Body of pancreas (tissue), 4 donors: ENCODE measurements at regions not wholly inside any gene's neighbourhood (a gene's known extent, or its start where the extent isn't known, plus 50 kb on each side); places are given as distances from the start of the nearest gene placed in this dataset.

Experiments used
- ATAC-seq: fragments of 150-250 bp; one replicate; pipeline ENCODE4 v1.9.1; 2016
- DNase-seq, 4 donors: peaks; one replicate each; pipeline ENCODE4 v3.0.0-alpha.2; 2019
- H3K27ac ChIP-seq, 4 donors: fragments of 200-600 bp; sonication (generic); 1 replicate in 3 of 4; 2 replicates in 1 of 4; pipeline versions ENCODE4 v1.5.1 to v1.6.1; 2016 to 2019; ENCODE audit warnings: mild to moderate bottlenecking in 1 of 4, mixed read lengths in 1 of 4, moderate library complexity in 1 of 4
- H3K27me3 ChIP-seq, 2 donors: fragments of 200-600 bp; sonication (generic); one replicate each; pipeline ENCODE4 v1.6.0; 2016; ENCODE audit warnings: mild to moderate bottlenecking in 1 of 2
- H3K36me3 ChIP-seq, 2 donors: fragments of 200-600 bp; sonication (generic); replicated peaks in 1 of 2; 2 replicates each; pipeline ENCODE4 v1.5.1; 2016; ENCODE audit warnings: low read depth in 2 of 2; ENCODE audit not compliant: insufficient read depth in 1 of 2
- H3K4me1 ChIP-seq: fragments of 200-600 bp; sonication (generic); one replicate; pipeline ENCODE4 v1.6.0; 2016
- H3K4me3 ChIP-seq, 2 donors: fragments of 200-600 bp; sonication (generic); 1 replicate in 1 of 2; 2 replicates in 1 of 2; pipeline ENCODE4 v1.5.1; 2016 to 2019
- H3K9me3 ChIP-seq, 3 donors: fragments of 200-600 bp; sonication (generic); 1 replicate in 2 of 3; 2 replicates in 1 of 3; pipeline ENCODE4 v1.5.1; 2016
- POLR2A ChIP-seq, 3 donors: fragments of 450-650 bp; IDR thresholded peaks; one replicate each; pipeline ENCODE4 v1.6.1; 2016; ENCODE audit warnings: antibody characterized with exemption in 3 of 3, mild to moderate bottlenecking in 2 of 3
- WGBS, 2 donors: methylation state at CpG; one replicate each; pipeline ENCODE4 v1.1.5; 2017; 5-methylcytosine and 5-hydroxymethylcytosine counted together
- intact Hi-C: fragments of 100-400 bp; cut with DNase I; formaldehyde crosslinking; loops from one replicate; pipeline ENCODE4 v1.15.1; 2023
- TF ChIP-seq, protein P1 (sequence below), 7 experiments: fragments of 450-650 bp in 4 of 7; fragments of 200-600 bp in 3 of 7; sonication (generic) in 3 of 7; IDR thresholded peaks; one replicate each; pipeline ENCODE4 v1.5.1; 2016 to 2019; ENCODE audit warnings: antibody characterized with exemption in 7 of 7

DNA sequence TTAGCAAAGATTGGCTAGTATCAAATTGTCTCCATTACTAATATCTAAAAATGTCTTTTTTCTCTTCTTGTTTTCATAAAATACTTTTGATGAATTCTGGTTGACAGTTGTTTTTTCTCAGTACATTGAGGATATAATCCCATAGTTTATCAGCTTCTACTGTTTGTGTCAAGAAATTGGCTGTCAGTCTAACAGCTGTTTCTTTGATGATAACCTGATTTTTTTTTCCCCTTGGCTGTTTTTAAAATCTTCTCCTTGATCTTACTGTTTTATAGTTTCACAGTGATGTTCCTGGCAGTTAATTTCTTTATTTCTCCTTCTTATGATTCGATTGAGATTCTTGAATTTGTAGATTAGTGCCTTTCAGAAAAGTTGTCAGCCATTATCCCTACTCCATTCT lies 315.3 kb upstream of the PMFBP1 start:
- WGBS, 2 donors, result 82 to 97% methylated on average over 1 of the region's 1 CpG
- DNase-seq (no peak), ATAC-seq (no peak)
- Histone ChIP-seq H3K27ac (no peak overlapping the region), H3K36me3 (no peaks in the 10 kb centered on the region), H3K9me3 (no peaks in the 10 kb centered on the region), H3K27me3 (no peaks in the 10 kb centered on the region), H3K4me1 (no peaks in the 10 kb centered on the region), H3K4me3 (no peak overlapping the region)
- intact Hi-C loops, result no loop called here
- TF ChIP-seq, protein P1, sequence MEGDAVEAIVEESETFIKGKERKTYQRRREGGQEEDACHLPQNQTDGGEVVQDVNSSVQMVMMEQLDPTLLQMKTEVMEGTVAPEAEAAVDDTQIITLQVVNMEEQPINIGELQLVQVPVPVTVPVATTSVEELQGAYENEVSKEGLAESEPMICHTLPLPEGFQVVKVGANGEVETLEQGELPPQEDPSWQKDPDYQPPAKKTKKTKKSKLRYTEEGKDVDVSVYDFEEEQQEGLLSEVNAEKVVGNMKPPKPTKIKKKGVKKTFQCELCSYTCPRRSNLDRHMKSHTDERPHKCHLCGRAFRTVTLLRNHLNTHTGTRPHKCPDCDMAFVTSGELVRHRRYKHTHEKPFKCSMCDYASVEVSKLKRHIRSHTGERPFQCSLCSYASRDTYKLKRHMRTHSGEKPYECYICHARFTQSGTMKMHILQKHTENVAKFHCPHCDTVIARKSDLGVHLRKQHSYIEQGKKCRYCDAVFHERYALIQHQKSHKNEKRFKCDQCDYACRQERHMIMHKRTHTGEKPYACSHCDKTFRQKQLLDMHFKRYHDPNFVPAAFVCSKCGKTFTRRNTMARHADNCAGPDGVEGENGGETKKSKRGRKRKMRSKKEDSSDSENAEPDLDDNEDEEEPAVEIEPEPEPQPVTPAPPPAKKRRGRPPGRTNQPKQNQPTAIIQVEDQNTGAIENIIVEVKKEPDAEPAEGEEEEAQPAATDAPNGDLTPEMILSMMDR (IDR thresholded peaks at IDR 0.05), result no peak
- no peak for TF ChIP-seq POLR2A (IDR thresholded peaks at IDR 0.05)

DNA sequence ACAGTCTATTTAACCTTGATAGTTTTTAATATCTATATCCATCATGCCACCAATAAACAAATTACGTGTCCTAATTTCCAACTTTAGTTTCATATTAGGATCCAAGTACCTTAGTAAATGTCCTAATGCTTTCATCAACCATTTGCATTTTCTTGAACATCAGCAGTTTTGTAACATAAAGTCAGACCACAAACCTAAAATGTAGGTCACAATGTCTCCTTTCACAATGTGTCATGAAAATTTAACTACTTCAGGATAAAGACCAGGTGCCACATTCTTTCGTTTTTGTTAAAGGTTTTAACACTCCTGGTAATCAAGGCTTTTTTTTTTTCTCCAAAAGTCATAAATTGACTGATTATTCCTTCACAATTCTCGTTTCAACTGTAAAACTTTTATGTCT lies 310.7 kb upstream of the PMFBP1 start:
- 65 to 75% methylated on average over 3 of the region's 3 CpGs for WGBS, 2 donors
- Histone ChIP-seq H3K4me1 (no peaks in the 10 kb centered on the region), H3K36me3 (no peaks in the 10 kb centered on the region), H3K27ac (no peak overlapping the region), H3K9me3 (no peaks in the 10 kb centered on the region), H3K27me3 (no peaks in the 10 kb centered on the region), H3K4me3 (no peak overlapping the region)
- TF ChIP-seq, protein P1 (IDR thresholded peaks at IDR 0.05), result no peak
- TF ChIP-seq POLR2A (IDR thresholded peaks at IDR 0.05), result no peak
- no peak for ATAC-seq
- intact Hi-C loops, result no loop called here
- DNase-seq, result no peak

DNA sequence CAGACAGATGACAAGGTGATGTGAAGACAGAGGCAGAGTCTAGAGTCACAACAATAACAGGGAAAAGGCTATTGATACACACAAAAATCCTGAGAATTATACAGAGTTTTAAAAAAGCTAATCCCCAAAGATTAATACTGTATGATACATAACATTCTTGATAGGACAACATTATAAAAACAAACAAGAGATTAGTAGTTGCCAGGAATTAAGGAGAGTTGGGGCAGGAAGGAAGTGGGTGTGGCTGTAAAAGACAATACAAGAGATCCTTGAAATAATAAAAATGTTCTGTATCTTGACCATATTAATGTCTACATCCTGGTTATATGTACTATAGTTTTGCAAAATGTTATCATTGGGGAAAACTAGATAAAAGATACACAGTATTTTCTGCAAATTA lies 309.5 kb upstream of the PMFBP1 start:
- ATAC-seq, result no peak
- Histone ChIP-seq H3K36me3 (no peaks in the 10 kb centered on the region), H3K27ac (no peak overlapping the region), H3K27me3 (no peaks in the 10 kb centered on the region), H3K4me1 (no peaks in the 10 kb centered on the region), H3K4me3 (no peak overlapping the region), H3K9me3 (no peaks in the 10 kb centered on the region)
- TF ChIP-seq POLR2A (IDR thresholded peaks at IDR 0.05), result no peak
- TF ChIP-seq, protein P1 (IDR thresholded peaks at IDR 0.05), result no peak
- intact Hi-C loops, result no loop called here
- DNase-seq, result no peak

DNA sequence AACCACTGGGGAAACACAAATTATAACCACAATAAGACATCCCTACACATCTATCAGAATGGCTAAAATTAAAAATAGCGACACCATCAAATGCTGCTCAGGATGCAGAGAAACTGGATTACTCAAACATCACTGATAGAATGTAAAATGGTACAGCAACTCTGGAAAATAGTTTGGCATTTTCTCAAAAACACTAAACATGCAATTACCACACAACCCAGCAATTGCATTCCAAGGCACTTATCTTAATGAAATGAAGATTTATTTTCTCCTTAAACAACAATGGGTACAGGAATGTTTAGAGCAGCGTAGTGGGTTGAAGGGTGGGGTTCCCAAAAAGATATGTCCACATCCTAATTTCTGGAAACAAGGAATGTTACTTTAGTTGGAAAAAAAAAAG lies 309.0 kb upstream of the PMFBP1 start:
- intact Hi-C loops, result no loop called here
- H3K9me3 ChIP-seq, result no peaks in the 10 kb centered on the region
- H3K4me3 ChIP-seq, result no peak overlapping the region
- no peaks in the 10 kb centered on the region for H3K4me1 ChIP-seq
- WGBS, 2 donors, result 80 to 81% methylated on average over 2 of the region's 2 CpGs
- ATAC-seq (no peak), DNase-seq (no peak)
- H3K27ac ChIP-seq, result no peak overlapping the region
- H3K27me3 ChIP-seq, result no peaks in the 10 kb centered on the region
- no peaks in the 10 kb centered on the region for H3K36me3 ChIP-seq
- TF ChIP-seq POLR2A (IDR thresholded peaks at IDR 0.05), result no peak
- TF ChIP-seq, protein P1 (IDR thresholded peaks at IDR 0.05), result no peak

DNA sequence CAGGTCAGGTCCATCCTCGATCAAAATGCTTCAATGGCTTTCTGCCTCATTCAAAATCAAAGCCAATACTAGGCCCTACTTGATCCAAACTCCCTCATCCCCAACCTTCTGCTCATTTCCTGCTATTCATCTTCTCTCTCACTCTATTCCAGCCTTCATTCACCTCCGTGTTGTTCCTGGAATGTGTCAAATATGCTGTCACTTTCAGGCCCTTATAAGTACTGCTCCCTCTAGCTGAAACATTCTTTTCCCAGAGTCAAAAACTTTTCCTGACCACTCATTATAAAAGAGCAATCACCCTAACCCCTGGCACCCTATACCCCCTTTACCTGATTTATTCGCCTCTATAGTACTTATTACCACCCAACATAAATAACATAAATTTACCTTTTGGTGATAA lies 303.7 kb upstream of the PMFBP1 start:
- intact Hi-C loops, result loop anchor here (10.0 kb wide), 1 partner anchor 351 kb away; no protein-coding TSS in a partner anchor
- H3K36me3 ChIP-seq, result no peaks in the 10 kb centered on the region
- H3K4me1 ChIP-seq, result no peaks in the 10 kb centered on the region
- no peak overlapping the region for H3K4me3 ChIP-seq
- WGBS, 2 donors, result 71 to 87% methylated on average over 3 of the region's 3 CpGs
- no peak for DNase-seq
- H3K9me3 ChIP-seq, result no peaks in the 10 kb centered on the region
- H3K27ac ChIP-seq, result no peak overlapping the region
- TF ChIP-seq, protein P1 (IDR thresholded peaks at IDR 0.05), result no peak
- TF ChIP-seq POLR2A (IDR thresholded peaks at IDR 0.05), result no peak
- no peak for ATAC-seq
- no peaks in the 10 kb centered on the region for H3K27me3 ChIP-seq
